H1 (cell line): ENCODE measurements at regions not wholly inside any gene's neighbourhood (a gene's known extent, or its start where the extent isn't known, plus 50 kb on each side); places are given as distances from the start of the nearest gene placed in this dataset.

ENCODE experiments used
- BACH1 ChIP-seq: IDR thresholded peaks from 2 replicates; pipeline ENCODE4 v1.6.1; 2012; ENCODE audit warnings: low read length, improper control_type of control experiment
- MAFK ChIP-seq: IDR thresholded peaks from 2 replicates; pipeline ENCODE4 v1.6.1; 2012; ENCODE audit warnings: low read depth, mild to moderate bottlenecking, improper control_type of control experiment, low read length
- POLR2AphosphoS5 ChIP-seq: IDR thresholded peaks from 2 replicates; pipeline ENCODE4 v1.6.1; 2011; ENCODE audit warnings: low read depth, low read length
- RXRA ChIP-seq: IDR thresholded peaks from 2 replicates; pipeline ENCODE4 v1.6.1; 2011; ENCODE audit warnings: low read depth, mild to moderate bottlenecking, low read length, moderate library complexity; ENCODE audit not compliant: insufficient read depth
- SIX5 ChIP-seq: IDR thresholded peaks from 2 replicates; pipeline ENCODE4 v1.6.1; 2011; ENCODE audit warnings: mild to moderate bottlenecking, low read depth, low read length

- TF ChIP-seq POLR2AphosphoS5 (no peak), MAFK (no peak), RXRA (no peak), SIX5 (no peak), BACH1 (no peak)
- TF ChIP-seq, all 59 proteins: peak for 0
Measured at GRCh38 chrX:13125188-13125587, 80.8 kb upstream of the FAM9C start (continued).
